ENCODE measurements at regions not wholly inside any gene's neighbourhood (a gene's known extent, or its start where the extent isn't known, plus 50 kb on each side); places are given as distances from the start of the nearest gene placed in this dataset.

DNA sequence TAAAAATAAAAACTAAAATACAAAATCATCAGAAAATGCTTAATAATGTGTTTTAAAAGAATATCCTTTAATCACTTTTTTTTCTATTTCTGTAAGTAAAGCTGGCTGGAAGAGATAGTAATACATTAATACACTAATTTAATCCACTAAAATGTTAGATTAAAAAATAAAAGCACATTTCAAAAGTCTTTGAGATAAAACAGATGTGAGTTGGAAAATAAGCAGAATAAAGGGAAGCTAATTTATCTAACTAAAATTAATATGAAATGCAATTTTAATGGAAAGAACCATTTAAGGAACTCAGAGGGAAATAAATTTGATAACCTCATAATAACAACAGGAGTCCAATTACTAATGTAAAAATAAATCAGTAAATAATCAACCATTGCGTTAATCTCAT is 774.8 kb upstream of the MBL2 start:
- no peak for TF ChIP-seq GATA3 (IDR thresholded peaks at IDR 0.05; ENCODE audit: low read depth, low read length)
- TF ChIP-seq GATA2 (IDR thresholded peaks at IDR 0.05; ENCODE audit: low read depth, low read length) = no peak
